SK-N-SH treated with all-trans-retinoic acid at 6 μM for 48 hours (cell line): ENCODE measurements at regions not wholly inside any gene's neighbourhood (a gene's known extent, or its start where the extent isn't known, plus 50 kb on each side); places are given as distances from the start of the nearest gene placed in this dataset.

Experiments
- ATAC-seq: fragments of 200-7000 bp; cut with Tn5 transposase; 3 replicates; pipeline ENCODE4 v1.9.1; 2020; ENCODE audit warnings: mild to moderate bottlenecking, moderate library complexity
- ARNTL ChIP-seq: fragments of 450-650 bp; formaldehyde crosslinking; IDR thresholded peaks from 2 replicates; pipeline ENCODE4 v1.5.0; 2020; ENCODE audit warnings: low read depth, mild to moderate bottlenecking, moderate library complexity, borderline replicate concordance
- BACH2 ChIP-seq: fragments of 250-450 bp; sonication (Bioruptor Pico); IDR thresholded peaks from 2 replicates; pipeline ENCODE4 v1.9.0; 2021; ENCODE audit warnings: mild to moderate bottlenecking, borderline replicate concordance
- CSDC2 ChIP-seq: fragments of 250-450 bp; sonication (Bioruptor Pico); IDR thresholded peaks from 2 replicates; pipeline ENCODE4 v1.5.0; 2020; ENCODE audit warnings: mild to moderate bottlenecking, moderate library complexity
- ESRRG ChIP-seq: fragments of 250-450 bp; sonication (Bioruptor Pico); IDR thresholded peaks from 2 replicates; pipeline ENCODE4 v1.6.1; 2021; ENCODE audit warnings: mild to moderate bottlenecking
- ISL1 ChIP-seq: fragments of 250-450 bp; sonication (Bioruptor Pico); IDR thresholded peaks from 2 replicates; pipeline ENCODE4 v2.1.2; 2022; ENCODE audit warnings: mild to moderate bottlenecking, moderate library complexity
- PPARA ChIP-seq: fragments of 250-450 bp; sonication (Bioruptor Pico); IDR thresholded peaks from 2 replicates; pipeline ENCODE4 v1.5.0; 2020; ENCODE audit warnings: mild to moderate bottlenecking, borderline replicate concordance
- SNAI2 ChIP-seq: fragments of 250-450 bp; sonication (Bioruptor Pico); IDR thresholded peaks from 2 replicates; pipeline ENCODE4 v1.5.0; 2020; ENCODE audit warnings: mild to moderate bottlenecking, moderate library complexity
- TOX ChIP-seq: fragments of 250-450 bp; sonication (Bioruptor Pico); IDR thresholded peaks from 2 replicates; pipeline ENCODE4 v1.8.0; 2021; ENCODE audit warnings: mild to moderate bottlenecking, moderate library complexity, borderline replicate concordance
- ZC3H10 ChIP-seq: fragments of 250-450 bp; sonication (Bioruptor Pico); IDR thresholded peaks from 2 replicates; pipeline ENCODE4 v1.5.1; 2021; ENCODE audit warnings: mild to moderate bottlenecking, moderate library complexity
- ZFP3 ChIP-seq: fragments of 250-450 bp; sonication (Bioruptor Pico); IDR thresholded peaks from 2 replicates; pipeline ENCODE4 v1.5.0; 2020; ENCODE audit warnings: mild to moderate bottlenecking, moderate library complexity
- ZFP30 ChIP-seq: fragments of 450-650 bp; formaldehyde crosslinking; IDR thresholded peaks from 2 replicates; pipeline ENCODE4 v1.5.0; 2022; ENCODE audit warnings: mild to moderate bottlenecking, moderate library complexity
- ZNF70 ChIP-seq: fragments of 450-650 bp; formaldehyde crosslinking; IDR thresholded peaks from 2 replicates; pipeline ENCODE4 v1.5.0; 2020; ENCODE audit warnings: mild to moderate bottlenecking, moderate library complexity
- ZNF8 ChIP-seq: fragments of 450-650 bp; formaldehyde crosslinking; IDR thresholded peaks from 2 replicates; pipeline ENCODE4 v1.5.0; 2020; ENCODE audit warnings: mild to moderate bottlenecking, moderate library complexity
- TF ChIP-seq, protein P1 (sequence below): fragments of 250-450 bp; sonication (Bioruptor Pico); IDR thresholded peaks from 2 replicates; pipeline ENCODE4 v1.5.1; 2020; ENCODE audit warnings: low read depth, mild to moderate bottlenecking, moderate library complexity
- TF ChIP-seq, protein P2 (sequence below): fragments of 250-450 bp; sonication (Bioruptor Pico); IDR thresholded peaks from 2 replicates; pipeline ENCODE4 v1.8.0; 2020; ENCODE audit warnings: mild to moderate bottlenecking, moderate library complexity, borderline replicate concordance
- TF ChIP-seq, protein P3 (sequence below): fragments of 250-450 bp; sonication (Bioruptor Pico); IDR thresholded peaks from 2 replicates; pipeline ENCODE4 v1.8.0; 2021; ENCODE audit warnings: low read depth, mild to moderate bottlenecking, moderate library complexity, borderline replicate concordance
- TF ChIP-seq, protein P4 (sequence below): fragments of 250-450 bp; sonication (Bioruptor Pico); IDR thresholded peaks from 2 replicates; pipeline ENCODE4 v1.5.0; 2020; ENCODE audit warnings: mild to moderate bottlenecking, moderate library complexity
- TF ChIP-seq, protein P5 (sequence below): fragments of 250-450 bp; sonication (Bioruptor Pico); IDR thresholded peaks from 2 replicates; pipeline ENCODE4 v1.5.1; 2021; ENCODE audit warnings: mild to moderate bottlenecking, moderate library complexity

DNA sequence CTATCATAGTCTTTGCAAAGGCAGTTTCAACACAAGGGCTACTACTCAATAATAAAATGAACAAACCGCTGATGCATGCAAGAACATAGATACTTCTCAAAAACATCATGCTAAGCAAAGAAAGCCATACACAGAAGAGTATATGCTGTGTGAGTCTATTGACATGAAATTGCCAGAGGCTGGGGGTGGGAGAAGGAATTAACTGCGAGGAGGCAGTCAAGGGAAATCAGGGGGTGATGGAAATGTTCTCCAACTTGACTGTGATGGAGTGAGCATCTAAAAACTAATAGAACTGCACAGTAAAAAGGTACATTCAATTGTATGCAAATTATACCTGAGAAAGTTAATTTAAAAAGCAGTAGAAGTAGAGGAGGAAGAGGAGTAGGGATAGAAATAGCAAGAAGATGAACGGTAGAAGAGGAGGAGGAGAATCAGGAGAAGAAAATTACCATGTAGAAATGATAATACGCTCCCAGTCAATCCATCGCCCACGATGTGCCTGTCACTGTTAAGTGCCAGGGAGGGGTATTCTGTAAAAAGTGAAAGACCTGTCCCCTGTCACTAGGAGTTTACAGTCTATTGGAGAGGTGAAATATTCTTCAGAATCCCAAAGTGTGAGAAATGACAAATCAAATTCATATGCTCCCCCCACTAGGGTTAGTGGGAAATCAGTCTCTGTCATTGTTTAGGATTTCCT, 90.3 kb downstream of the B3GNT2 start:
- ATAC-seq: no peak
- TF ChIP-seq ZC3H10 (CRISPR knock-in tag) (no peak), PPARA (no peak), ZNF8 (CRISPR knock-in tag) (no peak), ISL1 (no peak)

DNA sequence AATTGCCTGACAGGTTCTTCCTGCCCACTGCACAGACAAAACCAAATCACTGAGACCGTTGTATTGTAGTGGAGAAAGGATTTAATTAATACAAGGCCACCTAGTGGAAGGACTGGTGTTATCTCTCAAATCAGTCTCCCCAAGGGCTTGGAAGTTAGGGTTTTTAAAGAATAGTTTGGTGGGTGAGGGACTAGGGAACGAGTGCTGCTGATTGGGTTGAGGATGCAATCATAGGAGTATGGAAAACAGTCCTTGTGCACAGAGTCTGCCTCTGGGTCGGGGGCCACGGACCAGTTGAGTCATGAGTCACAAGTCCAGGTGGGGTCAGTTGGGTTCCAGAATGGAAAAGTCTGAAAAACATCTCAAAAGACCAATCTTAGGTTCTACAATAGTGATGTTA, 89.1 kb downstream of the B3GNT2 start:
- TF ChIP-seq TOX (CRISPR knock-in tag) (no peak), ZFP30 (CRISPR knock-in tag) (no peak), ZC3H10 (CRISPR knock-in tag) (no peak), ZFP3 (CRISPR knock-in tag) (no peak), ZNF70 (CRISPR knock-in tag) (no peak), ESRRG (CRISPR knock-in tag) (no peak), PPARA (no peak)
- TF ChIP-seq, protein P1, sequence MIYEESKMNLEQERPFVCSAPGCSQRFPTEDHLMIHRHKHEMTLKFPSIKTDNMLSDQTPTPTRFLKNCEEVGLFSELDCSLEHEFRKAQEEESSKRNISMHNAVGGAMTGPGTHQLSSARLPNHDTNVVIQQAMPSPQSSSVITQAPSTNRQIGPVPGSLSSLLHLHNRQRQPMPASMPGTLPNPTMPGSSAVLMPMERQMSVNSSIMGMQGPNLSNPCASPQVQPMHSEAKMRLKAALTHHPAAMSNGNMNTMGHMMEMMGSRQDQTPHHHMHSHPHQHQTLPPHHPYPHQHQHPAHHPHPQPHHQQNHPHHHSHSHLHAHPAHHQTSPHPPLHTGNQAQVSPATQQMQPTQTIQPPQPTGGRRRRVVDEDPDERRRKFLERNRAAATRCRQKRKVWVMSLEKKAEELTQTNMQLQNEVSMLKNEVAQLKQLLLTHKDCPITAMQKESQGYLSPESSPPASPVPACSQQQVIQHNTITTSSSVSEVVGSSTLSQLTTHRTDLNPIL (CRISPR knock-in tag): no peak
- no peak for ATAC-seq

DNA sequence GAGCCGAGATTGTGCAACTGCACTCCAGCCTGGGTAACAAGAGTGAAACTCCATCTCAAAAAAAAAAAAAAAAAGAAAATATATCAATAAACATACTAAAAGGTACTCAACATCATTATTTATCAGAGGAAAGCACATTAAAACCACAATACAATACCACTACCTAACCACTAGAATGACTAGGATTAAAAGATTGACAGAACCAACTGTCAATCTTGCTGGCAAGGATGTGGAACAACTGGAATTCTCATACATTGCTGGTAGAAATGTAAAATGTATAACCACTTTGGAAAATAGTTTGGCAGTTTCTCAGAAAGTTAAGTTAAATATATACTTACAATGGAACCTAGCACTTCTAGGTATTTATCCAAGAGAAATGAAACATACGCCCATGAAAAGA, 88.6 kb downstream of the B3GNT2 start:
- no peak for ATAC-seq

DNA sequence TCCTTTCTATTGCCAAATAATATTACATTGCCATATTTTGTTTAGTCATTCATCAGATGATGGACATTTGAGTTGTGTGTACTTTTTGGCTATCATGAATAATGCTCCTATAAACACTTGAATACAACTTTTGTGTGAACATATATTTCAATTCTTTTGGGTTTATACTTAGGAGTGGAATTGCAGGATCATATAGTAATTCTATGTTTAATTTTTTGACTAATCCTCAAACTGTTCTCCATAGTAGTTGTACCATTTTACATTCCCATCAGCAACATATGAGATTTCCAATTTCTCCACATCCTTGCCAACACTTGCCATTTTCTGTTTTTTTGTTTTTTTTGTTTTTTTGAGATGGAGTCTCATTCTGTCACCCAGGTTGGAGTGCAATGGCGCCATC, 87.2 kb downstream of the B3GNT2 start:
- ATAC-seq: no peak
- TF ChIP-seq, protein P2, sequence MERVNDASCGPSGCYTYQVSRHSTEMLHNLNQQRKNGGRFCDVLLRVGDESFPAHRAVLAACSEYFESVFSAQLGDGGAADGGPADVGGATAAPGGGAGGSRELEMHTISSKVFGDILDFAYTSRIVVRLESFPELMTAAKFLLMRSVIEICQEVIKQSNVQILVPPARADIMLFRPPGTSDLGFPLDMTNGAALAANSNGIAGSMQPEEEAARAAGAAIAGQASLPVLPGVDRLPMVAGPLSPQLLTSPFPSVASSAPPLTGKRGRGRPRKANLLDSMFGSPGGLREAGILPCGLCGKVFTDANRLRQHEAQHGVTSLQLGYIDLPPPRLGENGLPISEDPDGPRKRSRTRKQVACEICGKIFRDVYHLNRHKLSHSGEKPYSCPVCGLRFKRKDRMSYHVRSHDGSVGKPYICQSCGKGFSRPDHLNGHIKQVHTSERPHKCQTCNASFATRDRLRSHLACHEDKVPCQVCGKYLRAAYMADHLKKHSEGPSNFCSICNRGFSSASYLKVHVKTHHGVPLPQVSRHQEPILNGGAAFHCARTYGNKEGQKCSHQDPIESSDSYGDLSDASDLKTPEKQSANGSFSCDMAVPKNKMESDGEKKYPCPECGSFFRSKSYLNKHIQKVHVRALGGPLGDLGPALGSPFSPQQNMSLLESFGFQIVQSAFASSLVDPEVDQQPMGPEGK: no peak
- TF ChIP-seq TOX (CRISPR knock-in tag): no peak
- TF ChIP-seq, protein P3, sequence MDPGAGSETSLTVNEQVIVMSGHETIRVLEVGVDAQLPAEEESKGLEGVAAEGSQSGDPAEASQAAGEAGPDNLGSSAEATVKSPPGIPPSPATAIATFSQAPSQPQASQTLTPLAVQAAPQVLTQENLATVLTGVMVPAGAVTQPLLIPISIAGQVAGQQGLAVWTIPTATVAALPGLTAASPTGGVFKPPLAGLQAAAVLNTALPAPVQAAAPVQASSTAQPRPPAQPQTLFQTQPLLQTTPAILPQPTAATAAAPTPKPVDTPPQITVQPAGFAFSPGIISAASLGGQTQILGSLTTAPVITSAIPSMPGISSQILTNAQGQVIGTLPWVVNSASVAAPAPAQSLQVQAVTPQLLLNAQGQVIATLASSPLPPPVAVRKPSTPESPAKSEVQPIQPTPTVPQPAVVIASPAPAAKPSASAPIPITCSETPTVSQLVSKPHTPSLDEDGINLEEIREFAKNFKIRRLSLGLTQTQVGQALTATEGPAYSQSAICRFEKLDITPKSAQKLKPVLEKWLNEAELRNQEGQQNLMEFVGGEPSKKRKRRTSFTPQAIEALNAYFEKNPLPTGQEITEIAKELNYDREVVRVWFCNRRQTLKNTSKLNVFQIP (CRISPR knock-in tag): no peak
- TF ChIP-seq ARNTL (CRISPR knock-in tag): no peak
- no peak for TF ChIP-seq CSDC2
- no peak for TF ChIP-seq ZFP30 (CRISPR knock-in tag)
- no peak for TF ChIP-seq ZFP3 (CRISPR knock-in tag)
- no peak for TF ChIP-seq ZC3H10 (CRISPR knock-in tag)
- no peak for TF ChIP-seq ZNF8 (CRISPR knock-in tag)
- TF ChIP-seq, protein P1 (CRISPR knock-in tag): no peak
- TF ChIP-seq, protein P4, sequence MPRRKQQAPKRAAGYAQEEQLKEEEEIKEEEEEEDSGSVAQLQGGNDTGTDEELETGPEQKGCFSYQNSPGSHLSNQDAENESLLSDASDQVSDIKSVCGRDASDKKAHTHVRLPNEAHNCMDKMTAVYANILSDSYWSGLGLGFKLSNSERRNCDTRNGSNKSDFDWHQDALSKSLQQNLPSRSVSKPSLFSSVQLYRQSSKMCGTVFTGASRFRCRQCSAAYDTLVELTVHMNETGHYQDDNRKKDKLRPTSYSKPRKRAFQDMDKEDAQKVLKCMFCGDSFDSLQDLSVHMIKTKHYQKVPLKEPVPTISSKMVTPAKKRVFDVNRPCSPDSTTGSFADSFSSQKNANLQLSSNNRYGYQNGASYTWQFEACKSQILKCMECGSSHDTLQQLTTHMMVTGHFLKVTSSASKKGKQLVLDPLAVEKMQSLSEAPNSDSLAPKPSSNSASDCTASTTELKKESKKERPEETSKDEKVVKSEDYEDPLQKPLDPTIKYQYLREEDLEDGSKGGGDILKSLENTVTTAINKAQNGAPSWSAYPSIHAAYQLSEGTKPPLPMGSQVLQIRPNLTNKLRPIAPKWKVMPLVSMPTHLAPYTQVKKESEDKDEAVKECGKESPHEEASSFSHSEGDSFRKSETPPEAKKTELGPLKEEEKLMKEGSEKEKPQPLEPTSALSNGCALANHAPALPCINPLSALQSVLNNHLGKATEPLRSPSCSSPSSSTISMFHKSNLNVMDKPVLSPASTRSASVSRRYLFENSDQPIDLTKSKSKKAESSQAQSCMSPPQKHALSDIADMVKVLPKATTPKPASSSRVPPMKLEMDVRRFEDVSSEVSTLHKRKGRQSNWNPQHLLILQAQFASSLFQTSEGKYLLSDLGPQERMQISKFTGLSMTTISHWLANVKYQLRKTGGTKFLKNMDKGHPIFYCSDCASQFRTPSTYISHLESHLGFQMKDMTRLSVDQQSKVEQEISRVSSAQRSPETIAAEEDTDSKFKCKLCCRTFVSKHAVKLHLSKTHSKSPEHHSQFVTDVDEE: no peak
- TF ChIP-seq ISL1: no peak

More for the DNA sequence above, 88.6 kb downstream of the B3GNT2 start:
- TF ChIP-seq SNAI2 (CRISPR knock-in tag) (no peak), TOX (CRISPR knock-in tag) (no peak), ZFP30 (CRISPR knock-in tag) (no peak), ZNF8 (CRISPR knock-in tag) (no peak), BACH2 (no peak)
- TF ChIP-seq, protein P1 (CRISPR knock-in tag): no peak
- TF ChIP-seq, protein P2: no peak
- TF ChIP-seq, protein P5, sequence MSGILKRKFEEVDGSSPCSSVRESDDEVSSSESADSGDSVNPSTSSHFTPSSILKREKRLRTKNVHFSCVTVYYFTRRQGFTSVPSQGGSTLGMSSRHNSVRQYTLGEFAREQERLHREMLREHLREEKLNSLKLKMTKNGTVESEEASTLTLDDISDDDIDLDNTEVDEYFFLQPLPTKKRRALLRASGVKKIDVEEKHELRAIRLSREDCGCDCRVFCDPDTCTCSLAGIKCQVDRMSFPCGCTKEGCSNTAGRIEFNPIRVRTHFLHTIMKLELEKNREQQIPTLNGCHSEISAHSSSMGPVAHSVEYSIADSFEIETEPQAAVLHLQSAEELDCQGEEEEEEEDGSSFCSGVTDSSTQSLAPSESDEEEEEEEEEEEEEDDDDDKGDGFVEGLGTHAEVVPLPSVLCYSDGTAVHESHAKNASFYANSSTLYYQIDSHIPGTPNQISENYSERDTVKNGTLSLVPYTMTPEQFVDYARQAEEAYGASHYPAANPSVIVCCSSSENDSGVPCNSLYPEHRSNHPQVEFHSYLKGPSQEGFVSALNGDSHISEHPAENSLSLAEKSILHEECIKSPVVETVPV (CRISPR knock-in tag): no peak
- TF ChIP-seq, all 23 proteins: peak for 0
